Fibroblast of skin of left biceps (primary cell): ENCODE measurements at regions not wholly inside any gene's neighbourhood (a gene's known extent, or its start where the extent isn't known, plus 50 kb on each side); places are given as distances from the start of the nearest gene placed in this dataset.
"Not testable (repeated sequence)": the region's sequence is repeated elsewhere in the genome, so short reads cannot be mapped to it uniquely, and the experiment has no call there.

Source experiments
- DNase-seq, 2 experiments: peaks; one replicate each; pipeline ENCODE4 v3.0.0-alpha.2; 2013; ENCODE audit warnings: low read depth in 2 of 2

DNA sequence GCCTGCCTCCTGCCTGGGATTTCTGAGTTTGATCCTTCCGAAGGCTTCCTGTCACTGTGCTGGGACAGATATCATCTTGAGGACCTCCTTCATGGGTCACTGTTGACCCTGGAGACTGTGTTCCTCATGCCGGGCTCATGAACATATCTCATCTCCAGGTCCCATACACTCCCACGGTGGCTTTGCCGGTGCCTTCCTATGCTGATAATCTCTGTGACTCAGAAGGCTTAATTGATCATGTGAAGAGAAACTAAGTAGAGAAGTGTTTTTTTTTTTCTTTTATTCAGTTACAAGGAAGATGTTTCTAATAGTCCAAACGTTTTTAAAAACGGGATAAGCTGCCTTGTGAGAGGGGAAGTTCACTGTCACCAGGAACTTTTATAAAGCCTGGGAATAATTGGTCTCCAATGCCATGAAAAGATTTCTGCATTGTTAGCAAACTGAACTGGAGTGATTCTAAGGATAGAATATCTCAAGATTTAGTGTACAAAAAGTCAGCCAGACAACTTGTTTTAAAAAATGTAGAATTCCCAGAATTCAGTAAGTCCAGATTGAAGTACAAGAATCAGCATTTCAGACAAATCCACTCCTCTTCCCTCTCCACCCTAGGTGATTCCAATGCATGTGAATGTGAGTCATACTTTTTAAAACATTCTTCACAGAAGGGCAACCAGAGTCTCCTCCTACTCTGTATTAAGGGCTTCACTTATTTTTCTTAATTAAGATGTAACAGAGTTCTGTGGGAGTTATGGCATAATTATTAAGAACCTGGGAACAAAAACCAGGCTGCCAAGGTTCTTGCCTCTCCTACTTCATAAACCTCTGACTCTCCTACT is 139.8 kb upstream of the LGR5 start:
- no peak for DNase-seq

DNA sequence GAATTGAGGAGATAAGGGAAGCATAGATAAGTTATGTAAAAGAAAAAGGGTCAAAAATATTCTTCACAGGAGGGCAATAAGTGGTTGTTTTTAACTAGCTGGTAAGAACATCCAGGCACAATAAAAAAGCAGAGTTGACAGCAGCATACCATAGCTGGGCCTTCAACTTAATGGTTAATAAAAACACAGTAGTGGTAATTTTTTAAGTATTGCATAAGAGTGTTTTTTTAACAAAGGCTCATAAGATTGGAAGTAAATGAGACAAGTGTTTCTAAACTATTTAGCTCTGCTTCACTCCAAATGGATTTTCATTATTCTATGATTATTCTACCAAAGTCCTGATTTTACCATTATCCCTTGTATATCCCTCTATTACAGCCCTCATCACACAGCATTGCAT is 140.1 kb upstream of the TSPAN8 start:
- no peak for DNase-seq

DNA sequence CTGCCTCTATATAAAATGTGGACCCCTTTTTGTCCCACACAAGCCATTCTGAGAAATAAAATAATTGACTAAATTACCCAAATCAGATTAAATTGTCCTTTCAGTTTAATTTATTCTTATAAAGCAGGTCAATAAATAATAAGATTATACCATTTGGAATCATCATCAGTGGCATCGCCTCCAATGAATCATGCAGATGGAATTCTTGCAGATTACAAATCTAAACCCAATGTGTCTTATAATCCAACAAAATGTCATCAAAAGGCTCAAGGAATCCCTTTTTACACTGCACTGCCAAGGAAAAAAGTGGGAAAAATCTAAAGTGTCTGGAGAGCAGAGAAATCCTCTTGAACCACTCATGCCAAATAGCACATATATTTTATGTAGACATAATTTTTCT is 138.2 kb upstream of the TSPAN8 start:
- no peak for DNase-seq

DNA sequence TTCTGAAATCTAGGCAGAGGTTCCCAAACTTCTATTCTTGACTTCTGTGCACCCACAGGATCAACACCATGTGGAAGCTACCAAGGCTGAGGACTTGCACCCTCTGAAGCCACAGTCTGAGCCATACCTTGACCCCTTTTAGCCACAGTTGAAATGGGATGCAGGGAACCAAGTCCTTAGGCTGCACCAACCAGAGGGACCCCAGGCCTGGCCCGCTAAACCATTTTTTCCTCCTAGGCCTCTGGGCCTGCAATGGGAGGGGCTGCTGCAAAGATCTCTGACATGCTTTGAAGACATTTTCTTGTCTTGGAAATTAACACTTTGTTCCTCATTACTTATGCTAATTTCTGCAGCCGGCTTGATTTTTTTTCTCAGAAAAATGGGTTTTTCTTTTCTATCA is 133.9 kb upstream of the TSPAN8 start:
- DNase-seq = no peak

DNA sequence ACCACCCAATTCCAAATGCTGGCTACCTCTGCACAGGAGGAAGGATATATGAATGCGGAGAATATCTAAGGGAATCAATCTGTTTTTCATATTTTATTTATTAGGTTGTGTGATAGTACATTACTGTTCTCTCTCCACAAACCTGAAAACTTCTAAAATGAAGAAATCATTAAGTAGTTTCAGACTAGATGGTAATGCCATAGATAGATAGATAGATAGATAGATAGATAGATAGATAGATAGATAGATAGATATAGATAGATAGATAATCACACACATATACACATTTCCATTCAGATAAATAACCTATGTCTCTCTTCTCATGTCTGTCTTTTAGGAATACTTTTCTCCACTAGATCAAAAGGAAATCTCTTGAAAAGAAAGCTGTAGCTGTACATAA is 126.1 kb upstream of the TSPAN8 start:
- DNase-seq = no peak

DNA sequence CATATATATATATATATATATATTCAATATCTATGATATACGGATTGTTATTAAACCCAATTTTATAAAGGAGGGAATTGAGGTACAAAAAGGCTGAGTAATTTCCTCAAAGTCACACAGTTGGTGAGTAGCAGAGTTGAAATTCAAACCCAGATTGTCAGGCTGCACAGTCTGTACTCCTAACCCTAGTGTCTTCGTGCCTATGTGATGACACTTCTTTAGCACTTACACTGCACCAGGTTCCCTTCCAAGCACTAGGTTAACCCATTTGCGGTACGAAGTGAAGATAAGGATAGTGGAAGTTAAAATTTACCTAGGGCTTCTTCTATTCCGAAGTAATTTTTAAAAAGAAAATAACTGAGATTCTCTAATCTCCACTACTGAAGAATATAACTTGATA is 125.1 kb upstream of the TSPAN8 start:
- DNase-seq = no peak

DNA sequence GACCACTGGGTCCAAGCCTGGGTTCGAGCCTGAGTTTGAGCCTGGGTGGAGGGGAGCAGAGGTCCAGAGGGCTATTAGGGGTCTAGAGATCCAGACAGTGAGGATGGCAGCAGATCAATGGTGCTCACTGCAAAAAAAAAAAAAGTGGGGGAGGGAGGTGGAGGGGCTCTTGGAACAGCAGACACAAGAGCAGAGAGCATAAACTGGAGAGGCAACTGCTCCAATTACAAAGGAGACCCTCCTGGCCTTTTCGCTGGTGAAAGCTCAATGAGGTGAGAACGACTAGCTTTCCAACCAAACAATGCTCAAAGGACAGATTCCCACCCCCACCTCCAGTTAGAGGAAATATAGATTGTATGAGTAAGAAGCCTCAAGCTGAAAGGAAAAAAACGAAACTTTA is 124.2 kb upstream of the TSPAN8 start:
- DNase-seq = no peak

DNA sequence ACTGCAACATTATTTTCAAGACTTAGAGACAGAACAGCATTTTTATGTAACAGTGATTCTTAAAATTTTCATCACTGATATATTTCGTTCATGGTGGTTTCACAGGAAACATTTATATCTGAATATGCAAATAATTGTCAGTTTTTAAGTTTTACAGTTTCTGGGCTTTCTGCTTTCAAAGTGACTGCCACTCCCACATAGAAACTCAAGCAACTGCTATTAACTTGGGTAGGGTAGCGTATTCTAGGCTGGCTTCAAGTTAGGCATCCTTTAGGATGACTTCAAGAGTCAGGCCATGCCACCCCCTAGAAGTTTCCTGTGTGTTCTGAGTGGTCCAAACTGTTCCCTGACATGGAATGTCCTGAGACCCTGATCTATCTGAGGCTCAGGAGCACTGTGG is 123.6 kb upstream of the TSPAN8 start:
- DNase-seq = no peak

DNA sequence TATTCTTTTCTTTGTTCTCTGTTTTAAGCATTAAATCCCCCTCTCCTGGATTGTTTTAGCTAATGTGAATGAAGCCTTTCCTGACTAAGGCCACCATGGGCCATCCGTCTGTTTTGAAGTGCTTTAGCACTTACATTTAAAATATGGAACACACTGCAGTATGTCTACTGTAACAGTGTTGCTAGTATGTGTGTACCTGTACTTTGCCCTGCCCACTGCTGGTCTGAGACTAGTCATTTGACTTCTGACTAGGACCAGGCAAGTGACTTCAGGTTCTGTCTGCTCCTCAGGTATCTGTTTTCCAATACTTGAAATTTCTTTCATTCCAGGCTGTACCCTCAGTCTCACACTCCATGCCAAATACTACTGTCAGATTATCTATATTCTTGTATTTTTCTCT is 120.1 kb upstream of the TSPAN8 start:
- no peak for DNase-seq

DNA sequence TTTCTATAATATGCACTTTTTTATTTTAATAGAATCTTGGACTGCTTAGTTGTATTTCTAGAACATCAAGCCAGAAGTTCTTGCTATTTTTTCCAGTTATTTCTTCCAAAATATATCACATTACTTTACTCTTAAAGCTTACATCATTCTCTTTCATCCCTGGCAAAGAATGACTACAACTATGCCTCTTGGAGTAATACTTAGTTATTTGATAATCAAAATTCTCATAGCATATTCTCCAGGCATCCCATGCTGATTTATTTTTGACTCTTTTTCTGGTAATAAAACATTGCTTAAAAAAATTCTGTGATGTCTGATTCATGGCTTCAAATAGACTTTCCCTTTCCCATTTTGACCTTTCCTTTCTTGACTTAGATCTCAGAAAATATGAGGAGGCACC is 118.7 kb upstream of the TSPAN8 start:
- DNase-seq = no peak

DNA sequence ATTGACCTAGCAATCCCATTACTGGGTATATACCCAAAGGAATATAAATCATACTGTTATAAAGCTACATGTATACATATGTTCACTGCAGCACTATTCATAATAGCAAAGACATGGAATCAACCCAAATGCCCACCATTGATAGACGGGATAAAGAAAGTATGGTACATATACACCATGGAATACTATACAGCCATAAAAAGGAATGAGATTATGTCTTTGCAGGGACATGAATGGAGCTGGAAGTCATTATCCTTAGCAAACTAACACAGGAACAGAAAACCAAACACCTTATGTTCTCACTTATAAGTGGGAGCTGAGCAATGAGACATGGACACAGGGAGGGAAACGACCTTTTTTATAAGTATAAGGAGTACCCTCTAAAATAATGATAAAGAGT is 113.0 kb upstream of the TSPAN8 start:
- DNase-seq = not testable (repeated sequence)

DNA sequence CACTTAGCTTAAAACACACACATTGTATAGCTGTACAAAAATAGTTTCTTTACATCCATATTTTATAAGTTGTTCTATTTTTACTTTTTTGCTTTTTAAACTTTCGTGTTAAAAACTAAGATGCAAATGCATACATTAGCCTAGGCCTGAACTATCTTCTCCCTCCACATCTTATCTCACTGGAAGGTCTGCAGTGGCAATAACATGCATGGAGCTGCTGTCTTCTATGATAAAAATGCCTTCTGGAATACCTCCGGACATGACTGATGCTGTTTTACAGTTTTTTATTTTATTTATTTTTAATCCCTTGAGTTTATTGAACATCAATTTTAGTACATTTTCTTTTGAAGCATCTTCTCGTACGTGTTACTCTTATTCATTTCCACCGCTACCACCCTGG is 112.3 kb upstream of the TSPAN8 start:
- DNase-seq = no peak

DNA sequence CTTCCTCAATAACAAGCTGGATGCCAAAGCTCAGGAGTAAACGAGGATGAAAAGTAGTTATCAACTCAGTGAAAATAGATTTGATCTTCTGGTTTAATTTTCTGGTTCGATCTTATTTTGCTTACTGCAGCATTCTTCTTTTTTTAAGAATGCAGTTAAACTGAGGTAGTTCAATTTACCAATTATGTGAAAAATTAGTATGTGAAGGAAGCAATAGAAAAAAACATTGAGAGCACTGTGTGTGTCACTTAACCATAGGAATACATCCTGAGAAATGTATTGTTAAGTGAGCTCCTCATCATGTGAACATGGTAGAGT is 111.4 kb upstream of the TSPAN8 start:
- no peak for DNase-seq

DNA sequence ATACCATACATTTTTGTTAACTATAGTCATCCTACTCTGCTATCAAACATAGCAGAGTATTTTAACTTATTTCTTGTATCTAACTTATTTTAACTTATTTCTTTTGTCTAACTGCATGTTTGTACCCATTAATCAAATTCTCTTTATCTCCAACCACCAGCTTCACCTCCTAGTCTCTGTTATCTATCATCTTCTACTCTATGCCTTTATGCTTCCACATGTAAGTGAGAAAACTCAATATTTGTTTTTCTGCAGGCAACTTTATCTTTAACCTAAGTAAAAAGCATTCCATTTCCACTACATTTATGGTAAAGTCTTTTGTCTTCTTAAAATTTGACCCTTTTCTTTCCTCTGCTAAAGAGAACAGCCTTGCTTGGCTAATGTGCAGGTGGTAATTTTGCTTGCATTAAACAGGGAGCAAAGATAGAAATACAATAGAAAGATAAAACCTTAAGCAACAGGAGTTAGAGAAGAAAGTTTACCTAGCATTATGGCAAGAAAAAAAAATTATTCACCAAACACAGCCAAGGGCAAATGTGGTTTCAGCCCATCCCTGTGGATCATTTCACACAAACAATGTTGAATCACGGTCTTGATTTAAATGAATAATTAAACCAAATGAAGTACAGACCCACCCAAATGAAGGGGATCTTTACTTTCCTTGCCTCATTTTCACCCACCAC is 110.9 kb upstream of the TSPAN8 start:
- no peak for DNase-seq

DNA sequence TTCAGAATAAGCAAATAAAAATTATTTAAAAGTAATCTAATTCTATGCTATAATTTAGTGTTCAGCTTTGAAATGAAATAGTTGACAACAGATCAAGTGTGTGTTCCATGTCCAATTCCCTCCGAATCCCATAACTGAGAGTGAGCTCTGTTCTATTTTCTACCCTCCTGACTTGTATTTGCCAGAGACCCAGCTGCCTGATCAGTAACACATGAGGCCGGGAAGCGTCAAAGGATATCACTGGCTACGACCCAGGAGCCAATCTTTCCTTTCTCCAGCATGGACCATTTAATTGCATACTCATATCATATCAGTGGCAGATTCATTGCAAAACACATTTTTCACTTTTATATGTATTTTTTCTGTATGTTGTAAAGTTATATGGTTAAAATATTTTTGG is 108.8 kb upstream of the TSPAN8 start:
- no peak for DNase-seq

DNA sequence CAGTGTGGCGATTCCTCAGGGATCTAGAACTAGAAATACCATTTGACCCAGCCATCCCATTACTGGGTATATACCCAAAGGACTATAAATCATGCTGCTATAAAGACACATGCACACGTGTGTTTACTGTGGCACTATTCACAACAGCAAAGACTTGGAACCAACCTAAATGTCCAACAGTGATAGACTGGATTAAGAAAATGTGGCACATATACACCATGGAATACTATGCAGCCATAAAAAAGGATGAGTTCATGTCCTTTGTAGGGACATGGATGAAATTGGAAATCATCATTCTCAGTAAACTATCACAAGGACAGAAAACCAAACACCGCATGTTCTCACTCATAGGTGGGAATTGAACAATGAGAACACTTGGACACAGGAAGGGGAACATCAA is 107.9 kb upstream of the TSPAN8 start:
- not testable (repeated sequence) for DNase-seq

DNA sequence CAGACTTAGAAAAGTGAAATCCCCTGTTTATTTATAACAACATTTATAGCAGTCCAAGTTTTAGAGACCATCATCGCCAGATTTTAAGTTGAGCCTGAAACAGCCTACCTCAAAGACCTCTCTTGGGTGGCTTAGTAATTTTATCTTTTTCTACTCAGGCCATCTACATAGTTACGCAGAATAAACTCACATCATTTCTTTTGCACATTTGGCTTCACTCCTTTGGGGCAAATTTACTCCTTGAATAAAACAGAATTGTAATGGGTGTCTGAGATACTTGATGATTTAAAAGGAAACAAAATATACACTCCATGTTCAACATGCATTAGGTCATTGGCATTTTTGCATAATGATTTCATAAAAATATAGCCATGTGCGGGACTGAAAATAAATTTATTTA is 104.7 kb upstream of the TSPAN8 start:
- DNase-seq = no peak

DNA sequence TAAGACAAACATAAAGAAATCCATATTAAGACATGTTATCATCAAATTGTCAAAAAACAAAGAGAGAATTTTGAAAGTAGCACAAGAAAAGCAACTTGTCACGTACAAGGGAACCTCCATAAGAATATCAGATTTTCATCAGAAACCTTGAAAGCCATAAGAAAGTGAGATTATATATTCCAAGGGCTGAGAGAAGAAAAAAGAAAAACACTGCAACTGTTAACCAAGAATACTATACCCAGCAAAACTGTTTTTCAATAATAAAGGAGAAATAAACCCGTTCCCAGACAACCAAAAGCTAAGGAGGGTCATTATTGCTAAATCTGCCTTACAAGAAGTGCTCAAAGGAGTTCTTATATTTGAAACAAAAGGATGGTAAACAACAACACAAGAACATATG is 94.7 kb upstream of the TSPAN8 start:
- DNase-seq = no peak

DNA sequence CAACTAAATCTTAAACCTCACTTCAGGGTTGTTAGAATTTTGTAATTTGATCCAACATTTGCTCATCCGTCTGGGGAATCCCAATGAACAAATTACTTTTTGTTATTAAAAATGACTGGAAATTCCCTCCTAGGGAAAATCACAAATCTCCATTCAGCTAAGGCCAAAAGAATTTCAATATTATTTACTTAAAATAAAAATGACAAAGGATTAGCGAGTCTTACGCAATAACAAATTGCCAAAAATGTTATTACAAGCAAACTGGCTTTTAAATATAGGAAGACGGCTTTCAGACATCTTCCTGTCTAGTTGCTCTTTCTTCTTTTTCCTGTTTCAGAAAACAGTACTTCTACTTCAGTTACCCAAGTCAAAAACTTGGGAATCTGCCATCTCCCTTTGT is 92.4 kb upstream of the TSPAN8 start:
- no peak for DNase-seq

DNA sequence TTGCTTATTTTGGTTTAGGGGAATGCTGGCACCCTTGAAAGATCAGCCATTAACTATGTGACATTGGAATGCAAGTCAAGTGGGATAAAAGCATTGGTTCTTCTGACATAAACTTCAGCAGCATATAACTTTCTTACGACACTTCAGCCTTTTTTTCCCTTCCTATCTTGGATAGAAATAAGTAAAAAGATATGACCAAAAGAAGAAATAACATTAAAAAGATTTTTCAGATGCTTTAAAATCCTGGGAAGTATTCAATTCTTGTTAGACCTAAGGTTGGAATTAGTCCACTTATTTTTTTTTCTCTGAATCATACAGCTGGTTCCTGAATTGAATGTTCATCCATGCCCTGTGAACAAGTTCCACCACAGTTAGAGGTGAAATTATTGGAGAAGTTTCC is 85.6 kb upstream of the TSPAN8 start:
- DNase-seq = peak; percentile 8 to 11

DNA sequence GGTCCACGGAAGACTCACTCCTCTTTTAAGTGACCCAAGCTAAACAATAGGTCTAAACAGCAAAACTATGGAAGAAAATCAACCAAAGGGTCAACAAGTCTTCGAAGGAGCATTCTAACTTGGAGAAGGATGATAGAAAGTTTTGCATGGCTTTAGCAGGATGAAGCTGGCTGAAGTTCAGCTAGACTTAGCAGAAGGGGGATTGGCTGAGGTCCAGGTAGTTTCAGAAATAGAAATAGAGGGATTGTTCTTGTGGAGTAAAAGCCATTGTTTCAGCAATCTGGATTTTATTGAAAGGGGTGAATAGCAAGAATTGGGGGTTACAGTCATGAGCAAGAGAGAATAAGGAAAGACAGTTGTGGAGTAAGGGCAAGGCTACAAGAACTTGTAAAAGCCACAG is 84.7 kb upstream of the TSPAN8 start:
- no peak for DNase-seq

DNA sequence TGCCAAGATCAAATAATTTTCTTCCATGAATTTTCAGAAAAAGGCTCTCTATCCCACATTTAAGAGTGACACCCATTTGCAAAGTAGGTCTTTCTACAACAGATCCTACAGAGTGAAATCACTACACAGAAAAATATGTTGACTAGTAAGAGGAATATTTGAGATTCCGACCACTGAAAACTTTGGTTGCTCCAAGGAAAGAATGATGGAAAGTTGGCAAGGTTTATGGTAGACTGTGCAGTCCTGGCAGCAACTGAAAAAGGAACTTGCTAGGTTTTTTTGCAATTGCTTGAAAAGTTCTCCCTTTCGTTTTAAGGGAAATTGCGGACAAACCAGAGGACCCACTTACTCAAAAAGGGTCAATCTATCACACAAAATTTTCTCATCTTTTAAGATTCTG is 83.1 kb upstream of the TSPAN8 start:
- DNase-seq = no peak

DNA sequence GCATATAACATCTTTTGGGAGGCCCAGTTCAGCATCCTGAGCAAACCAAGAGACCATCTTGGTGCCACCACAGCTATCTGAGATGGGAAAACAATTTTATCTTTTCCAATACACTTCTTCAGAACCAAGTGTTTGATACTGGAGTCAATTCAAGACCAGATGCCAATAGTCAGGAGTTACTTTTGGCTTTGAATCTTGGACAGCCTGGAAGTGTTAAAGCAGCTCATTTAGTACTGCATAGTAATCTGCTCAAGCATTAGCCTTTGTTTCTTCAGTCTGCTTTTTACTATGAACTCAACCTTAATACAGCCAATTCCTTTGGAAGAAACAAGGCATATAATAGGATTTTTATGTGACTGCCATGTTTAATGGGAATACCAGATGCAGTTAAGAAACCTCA is 81.9 kb upstream of the TSPAN8 start:
- no peak for DNase-seq

DNA sequence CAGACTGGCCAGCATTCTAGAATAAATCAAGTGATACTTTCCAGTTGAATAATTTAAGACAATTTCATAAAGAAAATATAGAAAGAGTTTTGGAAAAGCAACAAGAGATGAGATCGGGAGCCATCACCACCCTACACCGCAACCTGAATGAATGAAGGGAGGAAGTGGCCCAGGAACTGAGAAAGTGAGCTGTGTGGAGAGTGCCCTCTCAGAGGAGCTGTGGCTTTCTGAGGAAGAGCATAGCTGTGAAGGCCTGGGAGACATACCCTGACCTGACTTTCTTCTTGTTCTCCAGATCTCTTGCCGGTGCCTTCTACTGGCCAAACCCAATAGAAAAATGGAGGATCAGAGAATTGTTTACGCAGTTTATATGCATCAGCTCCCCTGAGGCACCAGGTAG is 79.3 kb upstream of the TSPAN8 start:
- no peak for DNase-seq
